GM12875 (cell line): ENCODE measurements at regions not wholly inside any gene's neighbourhood (a gene's known extent, or its start where the extent isn't known, plus 50 kb on each side); places are given as distances from the start of the nearest gene placed in this dataset.

ENCODE experiments used
- H3K4me3 ChIP-seq: one replicate; pipeline ENCODE4 v1.5.1; 2011; ENCODE audit warnings: low read depth, low read length, control low read depth
- CTCF ChIP-seq: IDR thresholded peaks from 2 replicates; pipeline ENCODE4 v1.5.1; 2011; ENCODE audit warnings: low read depth, mild to moderate bottlenecking, control low read depth, inconsistent platforms, low read length, moderate library complexity, borderline replicate concordance; ENCODE audit not compliant: insufficient read depth

GRCh38 chr5:124576848-124577409 is 169.5 kb downstream of the ZNF608 start:
- H3K4me3 ChIP-seq = no peak overlapping the region
- no peak for TF ChIP-seq CTCF

- no peak overlapping the region for H3K4me3 ChIP-seq
- no peak for TF ChIP-seq CTCF
These were observed 170.7 kb downstream of the ZNF608 start for GRCh38 chr5:124575725-124576124.

- TF ChIP-seq CTCF = no peak
- H3K4me3 ChIP-seq = no peak overlapping the region
These were observed 171.7 kb downstream of the ZNF608 start for GRCh38 chr5:124574521-124575436.

- H3K4me3 ChIP-seq = no peak overlapping the region
- no peak for TF ChIP-seq CTCF
These were observed 173.5 kb downstream of the ZNF608 start for GRCh38 chr5:124572971-124573370.

GRCh38 chr5:124570285-124571035 is 176.0 kb downstream of the ZNF608 start:
- no peak overlapping the region for H3K4me3 ChIP-seq
- no peak for TF ChIP-seq CTCF

GRCh38 chr5:124566875-124567450 is 179.5 kb downstream of the ZNF608 start:
- H3K4me3 ChIP-seq = no peak overlapping the region
- no peak for TF ChIP-seq CTCF
